Omental fat pad (tissue), 3 donors: ENCODE measurements at regions not wholly inside any gene's neighbourhood (a gene's known extent, or its start where the extent isn't known, plus 50 kb on each side); places are given as distances from the start of the nearest gene placed in this dataset.

ENCODE experiments used
- ATAC-seq: fragments of 150-250 bp; one replicate; pipeline ENCODE4 v1.9.1; 2016; ENCODE audit warnings: mild to moderate bottlenecking, moderate library complexity; ENCODE audit not compliant: low FRiP score
- DNase-seq: peaks from one replicate; pipeline ENCODE4 v3.0.0-alpha.2; 2019; ENCODE audit warnings: low spot score
- CTCF ChIP-seq, 3 donors: fragments of 450-650 bp; IDR thresholded peaks; one replicate each; pipeline ENCODE4 v1.5.1; 2016 to 2017; ENCODE audit warnings: antibody characterized with exemption in 3 of 3, mild to moderate bottlenecking in 3 of 3, moderate library complexity in 2 of 3

DNA sequence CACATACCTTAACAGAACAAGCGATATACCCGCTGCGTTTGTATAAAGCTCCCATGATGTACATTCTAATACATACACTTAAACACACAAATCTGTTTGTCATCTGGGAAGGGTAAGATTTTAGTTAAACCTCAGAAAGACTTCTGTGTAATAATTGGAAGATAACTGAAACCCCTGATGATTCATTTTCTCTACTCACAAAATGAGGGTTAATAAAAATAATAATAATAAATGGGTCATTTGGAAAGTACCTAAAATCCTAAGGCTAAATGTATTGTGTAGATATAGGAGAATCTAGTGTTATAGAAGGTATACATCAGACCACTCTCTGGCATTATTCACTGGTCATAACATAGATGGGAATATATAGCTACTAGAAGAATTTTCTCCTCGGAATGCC, 64.7 kb upstream of the SOX9 start:
- ATAC-seq (no peak), DNase-seq (no peak)
- TF ChIP-seq CTCF (IDR thresholded peaks at IDR 0.05): no peak

DNA sequence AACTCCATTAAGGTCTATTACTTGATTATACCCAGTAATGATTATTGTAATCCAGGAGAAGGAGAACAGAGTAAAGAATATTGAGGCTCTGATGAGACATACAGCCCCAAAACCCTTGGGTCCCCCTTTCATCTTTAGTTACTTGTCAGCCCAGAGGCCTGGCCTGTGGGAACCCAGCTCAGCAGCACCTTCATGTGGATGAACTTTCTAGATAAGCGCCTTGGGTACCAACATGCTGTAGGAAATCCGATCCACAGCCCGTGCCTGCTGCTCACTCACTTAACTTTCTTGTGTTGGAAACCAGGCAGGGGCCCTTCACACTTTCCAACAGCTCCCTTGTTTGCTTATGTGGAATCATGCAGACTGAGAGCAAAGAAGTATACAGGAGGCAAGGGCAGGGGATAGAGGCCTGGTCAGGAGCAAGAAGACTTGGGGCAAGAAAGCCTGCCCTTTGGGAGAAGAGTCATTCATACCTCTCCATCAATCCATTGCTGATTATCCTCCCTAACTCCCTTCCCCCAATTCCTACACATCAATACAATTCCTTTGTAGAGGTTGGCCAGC, 64.0 kb upstream of the SOX9 start:
- TF ChIP-seq CTCF (IDR thresholded peaks at IDR 0.05): no peak

DNA sequence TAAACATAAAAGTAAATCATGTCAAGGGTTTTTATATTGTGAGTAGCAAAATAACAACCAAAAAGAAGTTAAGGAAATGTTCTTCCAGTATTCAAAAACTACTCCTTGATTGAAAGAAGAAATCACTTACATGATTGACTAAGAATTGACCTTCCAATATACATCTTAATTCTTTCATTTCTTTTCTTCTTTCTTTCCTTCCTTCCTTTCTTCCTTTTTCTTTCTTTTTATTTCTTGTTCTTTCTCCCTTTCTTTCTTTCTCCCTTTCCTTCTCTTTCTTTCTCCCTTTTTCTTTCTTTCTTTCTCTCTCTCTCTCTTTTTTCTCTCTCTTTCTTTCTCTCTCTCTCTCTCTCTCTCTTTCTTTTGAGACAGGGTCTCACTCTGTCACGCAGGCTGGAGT, 60.7 kb upstream of the SOX9 start:
- TF ChIP-seq CTCF (IDR thresholded peaks at IDR 0.05): no peak
- ATAC-seq: no peak
- no peak for DNase-seq

More for the DNA sequence above, 64.0 kb upstream of the SOX9 start:
- ATAC-seq: no peak
- no peak for DNase-seq

- no peak for DNase-seq
- no peak for ATAC-seq
- no peak for TF ChIP-seq CTCF (IDR thresholded peaks at IDR 0.05)
Observed at GRCh38 chr17:72063262-72063661, 57.6 kb upstream of the SOX9 start.

- ATAC-seq (no peak), DNase-seq (no peak)
- no peak for TF ChIP-seq CTCF (IDR thresholded peaks at IDR 0.05)
Observed at GRCh38 chr17:72063756-72064450, 56.9 kb upstream of the SOX9 start.

- TF ChIP-seq CTCF (IDR thresholded peaks at IDR 0.05): no peak
- DNase-seq: no peak
- no peak for ATAC-seq
Observed at GRCh38 chr17:72064606-72065193, 56.1 kb upstream of the SOX9 start.

DNA sequence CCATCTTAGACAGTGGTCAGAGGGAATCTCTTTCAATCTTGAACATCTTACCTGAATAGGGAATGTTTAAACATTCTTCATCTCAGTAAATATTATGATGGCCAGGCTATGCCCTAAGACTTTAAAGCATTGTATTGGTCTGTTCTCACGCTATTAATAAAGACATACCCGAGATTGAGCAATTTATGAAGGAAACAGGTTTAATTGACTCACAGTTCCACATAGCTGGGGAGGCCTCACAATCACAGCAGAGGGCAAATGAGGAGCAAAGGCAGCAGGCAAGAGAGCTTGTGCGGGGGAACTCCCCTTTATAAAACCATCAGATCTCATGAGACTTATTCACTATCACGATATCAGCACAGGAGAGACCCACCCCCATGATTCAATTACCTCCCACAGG, 55.3 kb upstream of the SOX9 start:
- no peak for TF ChIP-seq CTCF (IDR thresholded peaks at IDR 0.05)
- DNase-seq (no peak), ATAC-seq (no peak)
